SK-N-SH (cell line): ENCODE measurements at regions not wholly inside any gene's neighbourhood (a gene's known extent, or its start where the extent isn't known, plus 50 kb on each side); places are given as distances from the start of the nearest gene placed in this dataset.

Source experiments
- CTCF ChIA-PET: fragments of 300-600, 350-600 bp; formaldehyde crosslinking; extraction: SDS; loops from one replicate; lab custom pipeline; 2021; lab: Yijun Ruan, JAX
- POLR2A ChIA-PET: fragments of 350-600 bp; sonication (Branson Sonifier 250); formaldehyde crosslinking; extraction: SDS; loops from one replicate; lab custom pipeline; 2020; ENCODE audit warnings: antibody characterized with exemption, inconsistent platforms; lab: Yijun Ruan, JAX
- DNase-seq: peaks from one replicate; pipeline ENCODE4 v3.0.0; 2012
- H2AFZ ChIP-seq: fragments of 200-600 bp; sonication (generic); 2 replicates; pipeline ENCODE4 v1.8.1; 2016; ENCODE audit warnings: antibody characterized with exemption, mild to moderate bottlenecking, low read depth
- H3F3A ChIP-seq: fragments of 200-600 bp; sonication (generic); replicated peaks from 2 replicates; pipeline ENCODE3; 2016; ENCODE audit warnings: antibody characterized with exemption, mild to moderate bottlenecking; ENCODE audit not compliant: insufficient read depth
- H3K27ac ChIP-seq, 2 experiments: fragments of 200-500 bp in 1 of 2; fragments of 200-600 bp in 1 of 2; sonication (Bioruptor generic) in 1 of 2; sonication (generic), shearing (Covaris generic) in 1 of 2; 2 replicates each; pipeline versions ENCODE4 v1.5.1 to v1.6.1; 2014 to 2016; ENCODE audit warnings: low read depth in 2 of 2, inconsistent platforms in 1 of 2, low read length in 1 of 2, mild to moderate bottlenecking in 1 of 2, mixed read lengths in 1 of 2
- H3K27me3 ChIP-seq: fragments of 200-600 bp; sonication (generic), shearing (Covaris generic); 2 replicates; pipeline ENCODE4 v1.6.1; 2016; ENCODE audit warnings: mixed run types; ENCODE audit not compliant: insufficient read depth
- H3K36me3 ChIP-seq, 2 experiments: fragments of 200-500 bp in 1 of 2; fragments of 200-600 bp in 1 of 2; sonication (Bioruptor generic) in 1 of 2; sonication (generic) in 1 of 2; replicated peaks in 1 of 2; 2 replicates each; pipeline versions ENCODE3 to v1.5.1; 2014 to 2016; ENCODE audit warnings: low read length in 1 of 2, mild to moderate bottlenecking in 1 of 2; ENCODE audit not compliant: insufficient read depth in 2 of 2, control insufficient read depth in 1 of 2
- H3K4me1 ChIP-seq, 2 experiments: fragments of 200-500 bp in 1 of 2; fragments of 200-600 bp in 1 of 2; sonication (Bioruptor generic) in 1 of 2; sonication (generic), shearing (Covaris generic) in 1 of 2; 2 replicates each; pipeline versions ENCODE4 v1.5.1 to v1.6.1; 2014 to 2016; ENCODE audit warnings: low read depth in 1 of 2, low read length in 1 of 2, mixed run types in 1 of 2; ENCODE audit not compliant: insufficient read depth in 2 of 2, control insufficient read depth in 1 of 2
- H3K4me2 ChIP-seq: fragments of 200-600 bp; sonication (generic), shearing (Covaris generic); 2 replicates; pipeline ENCODE4 v1.6.1; 2017; ENCODE audit warnings: mixed run types
- H3K4me3 ChIP-seq, 2 experiments: fragments of 200-500 bp in 1 of 2; fragments of 200-600 bp in 1 of 2; sonication (Bioruptor generic) in 1 of 2; sonication (generic), shearing (Covaris generic) in 1 of 2; 2 replicates each; pipeline versions ENCODE4 v1.5.1 to v1.8.1; 2014 to 2016; ENCODE audit warnings: low read depth in 2 of 2, inconsistent platforms in 1 of 2, low read length in 1 of 2, mild to moderate bottlenecking in 1 of 2, mixed read lengths in 1 of 2, moderate library complexity in 1 of 2
- H3K79me2 ChIP-seq: fragments of 200-600 bp; sonication (generic); 2 replicates; pipeline ENCODE4 v1.8.1; 2017; ENCODE audit warnings: mild to moderate bottlenecking; ENCODE audit not compliant: insufficient read depth
- H3K9ac ChIP-seq: fragments of 200-600 bp; sonication (generic); 2 replicates; pipeline ENCODE4 v1.6.1; 2017; ENCODE audit warnings: mixed run types
- H3K9me2 ChIP-seq: fragments of 200-600 bp; sonication (generic); 2 replicates; pipeline ENCODE4 v1.6.1; 2017; ENCODE audit warnings: mixed run types
- H3K9me3 ChIP-seq: fragments of 200-600 bp; sonication (generic); 2 replicates; pipeline ENCODE4 v1.6.1; 2017; ENCODE audit warnings: mixed run types, mild to moderate bottlenecking, moderate library complexity
- H4K20me1 ChIP-seq: fragments of 200-600 bp; sonication (generic); 2 replicates; pipeline ENCODE4 v1.6.1; 2017; ENCODE audit warnings: mild to moderate bottlenecking, mixed run types; ENCODE audit not compliant: insufficient read depth
- CTCF ChIP-seq: fragments of 200-600 bp; sonication (generic); IDR thresholded peaks from 2 replicates; pipeline ENCODE4 v1.6.1; 2017; ENCODE audit warnings: antibody characterized with exemption, mild to moderate bottlenecking, moderate library complexity
- ELF1 ChIP-seq: IDR thresholded peaks from 2 replicates; pipeline ENCODE4 v1.4.0; 2012
- EZH2phosphoT487 ChIP-seq: fragments of 200-600 bp; sonication (generic); IDR thresholded peaks from 2 replicates; pipeline ENCODE4 v1.6.1; 2017; ENCODE audit warnings: low read depth, mixed run types, mild to moderate bottlenecking, antibody characterized with exemption, moderate library complexity, borderline replicate concordance
- FOXJ3 ChIP-seq: sonication (generic); formaldehyde crosslinking; IDR thresholded peaks from 2 replicates; pipeline ENCODE4 v1.5.1; 2020; ENCODE audit warnings: mild to moderate bottlenecking, missing genetic modification reagents
- IRF3 ChIP-seq: fragments of 150-350 bp; IDR thresholded peaks from 2 replicates; pipeline ENCODE4 v1.6.1; 2016; ENCODE audit warnings: mild to moderate bottlenecking, low read depth, low read length
- JUND ChIP-seq: IDR thresholded peaks from 2 replicates; pipeline ENCODE4 v1.4.0; 2012
- MAX ChIP-seq: IDR thresholded peaks from 2 replicates; pipeline ENCODE4 v1.4.0; 2012; ENCODE audit warnings: low read depth
- NFIC ChIP-seq: IDR thresholded peaks from 2 replicates; pipeline ENCODE4 v1.4.0; 2012; ENCODE audit warnings: borderline replicate concordance
- RCOR1 ChIP-seq: fragments of 150-350 bp; IDR thresholded peaks from 2 replicates; pipeline ENCODE4 v1.6.1; 2017; ENCODE audit warnings: antibody characterized with exemption, low read length
- REST ChIP-seq: IDR thresholded peaks from 2 replicates; pipeline ENCODE4 v1.6.1; 2012; ENCODE audit warnings: mild to moderate bottlenecking, low read depth, low read length, moderate library complexity
- RFX5 ChIP-seq: IDR thresholded peaks from 2 replicates; pipeline ENCODE4 v1.6.1; 2012; ENCODE audit warnings: mild to moderate bottlenecking, improper control_type of control experiment, low read length
- RXRA ChIP-seq: IDR thresholded peaks from 2 replicates; pipeline ENCODE4 v1.4.0; 2012; ENCODE audit warnings: low read depth, mild to moderate bottlenecking, borderline replicate concordance
- SIN3A ChIP-seq: IDR thresholded peaks from 2 replicates; pipeline ENCODE4 v1.6.1; 2012; ENCODE audit warnings: low read depth, mild to moderate bottlenecking, low read length, moderate library complexity, borderline replicate concordance
- TEAD4 ChIP-seq: IDR thresholded peaks from 2 replicates; pipeline ENCODE4 v1.4.0; 2012; ENCODE audit warnings: mild to moderate bottlenecking, borderline replicate concordance; ENCODE audit not compliant: insufficient read depth
- USF1 ChIP-seq: IDR thresholded peaks from 2 replicates; pipeline ENCODE4 v1.4.0; 2012; ENCODE audit warnings: low read depth, borderline replicate concordance
- WGBS: methylation state at CpG from one replicate; pipeline ENCODE4 v1.1.6; 2017; ENCODE audit warnings: low lambda C conversion rate; 5-methylcytosine and 5-hydroxymethylcytosine counted together

- TF ChIP-seq REST (no peak), ELF1 (no peak), RCOR1 (no peak), RXRA (no peak), USF1 (no peak), CTCF (no peak)
These were observed 130.4 kb downstream of the IRS1 start (continued) for GRCh38 chr2:226669249-226669648.

GRCh38 chr2:226667736-226668135 is 131.9 kb downstream of the IRS1 start:
- no peak overlapping the region for H3K4me2 ChIP-seq
- DNase-seq, result no peak
- WGBS, result 71% methylated on average over 5 of the region's 5 CpGs
- H4K20me1 ChIP-seq, result no peaks in the 10 kb centered on the region
- H3K9me2 ChIP-seq, result no peaks in the 10 kb centered on the region
- ChIA-PET POLR2A (no interaction called here), CTCF (interaction anchor here (1.0 kb wide), 1 partner anchor 132 kb away, joined by 3 read pairs; the partner anchor contains the start of gene IRS1)
- H3K9ac ChIP-seq, result no peak overlapping the region
- H3K79me2 ChIP-seq, result no peaks in the 10 kb centered on the region
- H3F3A ChIP-seq, result peaks cover 1% of the 10 kb centered on the region
- H3K27ac ChIP-seq, result no peak overlapping the region
- H3K27me3 ChIP-seq, result no peaks in the 10 kb centered on the region
- no peak overlapping the region for H2AFZ ChIP-seq
- no peaks in the 10 kb centered on the region for H3K9me3 ChIP-seq
- no peak overlapping the region for H3K4me3 ChIP-seq
- H3K4me1 ChIP-seq, result peaks cover 0 to 4% of the 10 kb centered on the region in 2 experiments; a peak in 2 of 4 replicates
- no peaks in the 10 kb centered on the region for H3K36me3 ChIP-seq
- TF ChIP-seq FOXJ3 (CRISPR knock-in tag) (no peak), IRF3 (no peak), ELF1 (no peak), CTCF (no peak), SIN3A (no peak), USF1 (no peak), NFIC (no peak), JUND (no peak), RFX5 (no peak), TEAD4 (no peak), EZH2phosphoT487 (no peak), REST (no peak), MAX (no peak)
